Activated CD8-positive, alpha-beta T cell treated with anti-CD3 and anti-CD28 coated beads for 36 hours (primary cell): ENCODE measurements at regions not wholly inside any gene's neighbourhood (a gene's known extent, or its start where the extent isn't known, plus 50 kb on each side); places are given as distances from the start of the nearest gene placed in this dataset.
A peak's percentile ranks its signal among the peaks of the same experiment; 100 is the strongest.

Experiments used
- ATAC-seq: fragments of 200-7000 bp; cut with Tn5 transposase; one replicate; pipeline ENCODE4 v1.10.0; 2021; ENCODE audit warnings: mild to moderate bottlenecking, moderate library complexity
- CTCF ChIA-PET: fragments of 350-600 bp; sonication (Branson Sonifier 250); formaldehyde crosslinking; loops from one replicate; lab custom pipeline; 2021; ENCODE audit warnings: antibody characterized with exemption; lab: Charles Lee
- POLR2A ChIA-PET: fragments of 350-600 bp; sonication (Branson Sonifier 250); formaldehyde crosslinking; loops from one replicate; lab custom pipeline; 2021; ENCODE audit warnings: antibody characterized with exemption; lab: Charles Lee
- DNase-seq: peaks from one replicate; pipeline ENCODE4 v3.0.0-alpha.2; 2020
- H3K27ac Mint-ChIP-seq: one replicate; pipeline ENCODE4 v1.8.0; 2021; ENCODE audit warnings: mild to moderate bottlenecking, mixed read lengths
- H3K27me3 Mint-ChIP-seq: one replicate; pipeline ENCODE4 v1.8.0; 2021; ENCODE audit warnings: mixed read lengths
- H3K36me3 Mint-ChIP-seq: one replicate; pipeline ENCODE4 v1.8.0; 2021; ENCODE audit warnings: low read depth, mixed read lengths
- H3K4me1 Mint-ChIP-seq: one replicate; pipeline ENCODE4 v1.8.0; 2021; ENCODE audit warnings: low read depth, mixed read lengths
- H3K4me3 Mint-ChIP-seq: one replicate; pipeline ENCODE4 v1.8.0; 2021; ENCODE audit warnings: mild to moderate bottlenecking, moderate library complexity, mixed read lengths
- H3K9me3 Mint-ChIP-seq: one replicate; pipeline ENCODE4 v1.8.0; 2021; ENCODE audit warnings: mixed read lengths
- intact Hi-C: fragments of 100-400 bp; cut with micrococcal nuclease; formaldehyde crosslinking; loops from one replicate; pipeline ENCODE4 v1.10.0; 2022
- TF ChIP-seq, protein P1 (sequence below): fragments of 200-600 bp; IDR thresholded peaks from one replicate; pipeline ENCODE4 v1.8.0; 2022; ENCODE audit warnings: antibody characterized with exemption, mild to moderate bottlenecking

DNA sequence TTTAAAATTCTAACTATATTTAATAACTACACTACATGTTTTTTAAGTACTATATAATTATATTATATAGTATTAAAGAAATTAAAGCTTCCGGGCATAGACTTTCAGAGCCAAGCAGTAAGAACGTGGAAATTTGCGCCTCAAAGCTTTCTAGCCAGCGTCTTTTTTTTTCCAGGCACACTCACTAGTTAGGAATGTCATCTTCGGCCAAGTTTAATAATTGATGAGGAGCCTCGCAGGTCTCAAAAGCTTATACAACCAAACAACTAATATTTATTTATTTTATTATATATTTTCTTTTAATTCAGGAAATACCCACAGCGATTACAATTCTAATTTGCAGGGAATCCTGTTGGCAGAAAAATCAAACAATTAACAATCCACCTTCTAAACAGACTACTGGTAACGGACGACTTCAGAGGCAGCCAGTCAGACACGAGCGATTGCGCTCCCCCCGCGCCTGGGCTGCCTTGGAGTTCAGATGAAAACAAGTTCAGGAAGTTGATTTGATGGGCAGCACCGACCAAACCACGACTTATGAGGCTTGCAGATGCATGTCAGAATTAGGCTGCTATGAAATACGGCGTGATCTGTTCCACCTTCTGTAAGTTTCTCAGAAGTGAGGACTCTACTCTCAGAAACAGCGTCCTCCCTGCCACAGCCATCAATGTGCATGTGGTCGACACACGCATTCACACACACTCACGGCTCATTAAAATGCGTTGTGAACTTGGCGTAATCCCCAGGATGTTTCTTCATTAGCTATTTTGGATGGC, 431.8 kb upstream of the MGMT start:
- peaks cover 33% of the 10 kb centered on the region for H3K4me1 Mint-ChIP-seq
- H3K27me3 Mint-ChIP-seq: peaks cover 17% of the 10 kb centered on the region
- POLR2A ChIA-PET: interaction anchor here (1.3 kb wide), 1 partner anchor 55 kb away, joined by 3 read pairs; no protein-coding TSS in a partner anchor

DNA sequence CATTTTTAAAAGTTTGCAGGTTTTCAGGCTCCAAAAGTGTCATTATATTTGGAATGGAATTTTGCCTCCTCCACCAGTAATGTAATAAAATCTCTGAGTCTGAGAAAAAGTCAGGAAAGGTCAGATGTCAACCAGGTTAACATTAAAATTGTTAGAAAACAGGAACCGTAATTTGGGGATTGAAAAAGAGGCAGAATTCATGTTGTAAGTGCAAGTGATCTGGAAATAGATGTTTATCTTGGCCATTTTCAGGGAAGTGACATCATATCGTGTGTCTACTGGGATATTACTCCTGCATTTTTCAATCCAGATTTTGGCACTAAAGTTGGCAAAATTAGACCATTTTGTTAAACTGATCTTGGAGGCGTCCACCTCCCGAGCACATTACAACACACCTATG, 428.5 kb upstream of the MGMT start:
- peaks cover 42% of the 10 kb centered on the region for H3K4me1 Mint-ChIP-seq
- ChIA-PET POLR2A (no interaction called here), CTCF (no interaction called here)
- no peak overlapping the region for H3K27ac Mint-ChIP-seq
- H3K4me3 Mint-ChIP-seq: no peak overlapping the region
- ATAC-seq (no peak), DNase-seq (no peak)
- TF ChIP-seq, protein P1, sequence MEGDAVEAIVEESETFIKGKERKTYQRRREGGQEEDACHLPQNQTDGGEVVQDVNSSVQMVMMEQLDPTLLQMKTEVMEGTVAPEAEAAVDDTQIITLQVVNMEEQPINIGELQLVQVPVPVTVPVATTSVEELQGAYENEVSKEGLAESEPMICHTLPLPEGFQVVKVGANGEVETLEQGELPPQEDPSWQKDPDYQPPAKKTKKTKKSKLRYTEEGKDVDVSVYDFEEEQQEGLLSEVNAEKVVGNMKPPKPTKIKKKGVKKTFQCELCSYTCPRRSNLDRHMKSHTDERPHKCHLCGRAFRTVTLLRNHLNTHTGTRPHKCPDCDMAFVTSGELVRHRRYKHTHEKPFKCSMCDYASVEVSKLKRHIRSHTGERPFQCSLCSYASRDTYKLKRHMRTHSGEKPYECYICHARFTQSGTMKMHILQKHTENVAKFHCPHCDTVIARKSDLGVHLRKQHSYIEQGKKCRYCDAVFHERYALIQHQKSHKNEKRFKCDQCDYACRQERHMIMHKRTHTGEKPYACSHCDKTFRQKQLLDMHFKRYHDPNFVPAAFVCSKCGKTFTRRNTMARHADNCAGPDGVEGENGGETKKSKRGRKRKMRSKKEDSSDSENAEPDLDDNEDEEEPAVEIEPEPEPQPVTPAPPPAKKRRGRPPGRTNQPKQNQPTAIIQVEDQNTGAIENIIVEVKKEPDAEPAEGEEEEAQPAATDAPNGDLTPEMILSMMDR: no peak
- intact Hi-C loops: no loop called here
- H3K27me3 Mint-ChIP-seq: peaks cover 13% of the 10 kb centered on the region
- no peaks in the 10 kb centered on the region for H3K9me3 Mint-ChIP-seq
- no peaks in the 10 kb centered on the region for H3K36me3 Mint-ChIP-seq

More for the DNA sequence above, 431.8 kb upstream of the MGMT start:
- no peaks in the 10 kb centered on the region for H3K36me3 Mint-ChIP-seq
- TF ChIP-seq, protein P1: no peak
- H3K4me3 Mint-ChIP-seq: peak overlapping the region; percentile 30
- DNase-seq: peak; percentile 80
- peak overlapping the region; percentile 84 for H3K27ac Mint-ChIP-seq
- CTCF ChIA-PET: interaction anchor here (1.6 to 3.1 kb wide), 2 partner anchors 295 to 298 kb away, joined by 3 to 17 read pairs; no protein-coding TSS in a partner anchor
- intact Hi-C loops: no loop called here
- peak; percentile 80 for ATAC-seq
- H3K9me3 Mint-ChIP-seq: no peaks in the 10 kb centered on the region

DNA sequence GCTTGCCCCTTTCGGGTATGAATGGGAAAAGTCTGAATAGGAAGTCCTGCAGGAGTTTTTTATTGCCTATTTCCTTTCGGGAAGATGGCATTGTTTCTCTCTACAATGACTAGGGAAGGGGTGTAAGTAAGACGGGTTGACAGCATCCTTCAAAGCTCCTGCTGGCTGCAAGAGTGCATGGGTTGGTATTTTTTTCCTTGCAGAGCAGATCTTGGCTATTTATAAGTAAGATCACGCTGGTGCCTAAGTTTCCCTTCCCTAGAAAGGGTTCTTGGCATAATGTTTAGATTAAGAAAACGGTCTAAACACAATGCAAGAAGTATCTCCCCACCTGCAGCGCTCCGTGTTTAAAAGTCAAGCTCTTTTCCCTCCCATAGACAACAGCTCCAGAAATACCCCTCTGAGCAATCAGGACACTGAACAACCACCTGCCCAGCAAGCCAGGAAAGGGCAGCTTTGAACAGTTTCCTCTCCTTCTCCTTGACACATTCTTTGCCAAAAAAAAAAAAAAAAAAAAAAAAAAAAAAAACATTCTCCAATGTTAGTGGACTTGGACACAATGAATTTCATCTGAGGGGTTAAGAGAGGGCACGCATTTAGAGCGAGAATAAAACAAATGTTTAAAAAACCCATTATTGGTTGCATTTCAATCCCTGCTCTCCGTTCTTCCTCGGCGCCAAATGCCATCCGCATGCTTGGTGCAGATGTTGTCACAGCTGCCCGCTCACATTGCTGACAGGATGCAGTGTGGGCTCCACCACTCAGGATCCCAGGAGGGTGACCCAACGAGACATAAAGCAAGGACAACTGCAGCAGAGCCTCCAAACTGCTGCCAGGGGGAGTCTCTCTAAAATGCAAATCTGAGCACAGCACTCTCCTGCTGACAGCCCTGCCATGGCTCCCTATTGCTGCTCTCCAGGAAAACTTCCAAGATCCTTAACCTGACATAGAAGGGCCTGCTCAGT, 427.4 kb upstream of the MGMT start:
- TF ChIP-seq, protein P1: no peak
- CTCF ChIA-PET: no interaction called here

DNA sequence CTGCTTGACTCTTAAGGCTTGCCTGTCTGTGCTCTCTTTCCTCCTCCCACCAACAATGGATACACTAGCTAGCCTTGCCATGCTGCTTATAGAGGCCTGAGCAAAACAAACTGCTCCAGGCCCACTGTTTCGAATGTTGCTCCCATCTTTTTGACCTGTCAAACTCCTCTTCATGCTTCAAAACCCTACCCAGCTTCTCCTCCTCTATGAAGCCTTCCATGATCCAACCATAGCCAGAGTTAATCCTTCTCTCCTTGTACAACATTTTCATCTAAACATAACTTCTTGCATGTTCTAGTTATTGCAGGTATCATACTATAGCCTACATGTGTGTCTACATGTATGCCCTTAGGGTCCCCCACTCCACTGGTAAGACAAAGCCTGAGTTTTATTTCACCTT, 426.7 kb upstream of the MGMT start:
- POLR2A ChIA-PET: no interaction called here
- TF ChIP-seq, protein P1: no peak
- CTCF ChIA-PET: no interaction called here
- H3K4me3 Mint-ChIP-seq: no peak overlapping the region
- peaks cover 32% of the 10 kb centered on the region for H3K4me1 Mint-ChIP-seq
- no peaks in the 10 kb centered on the region for H3K36me3 Mint-ChIP-seq
- ATAC-seq: no peak
- intact Hi-C loops: no loop called here
- no peak overlapping the region for H3K27ac Mint-ChIP-seq
- DNase-seq: no peak
- peaks cover 9% of the 10 kb centered on the region for H3K27me3 Mint-ChIP-seq
- H3K9me3 Mint-ChIP-seq: no peaks in the 10 kb centered on the region

More for the DNA sequence above, 427.4 kb upstream of the MGMT start:
- peaks cover 35% of the 10 kb centered on the region for H3K4me1 Mint-ChIP-seq
- DNase-seq: no peak
- H3K9me3 Mint-ChIP-seq: no peaks in the 10 kb centered on the region
- no peak overlapping the region for H3K4me3 Mint-ChIP-seq
- no peak for ATAC-seq
- no peak overlapping the region for H3K27ac Mint-ChIP-seq
- intact Hi-C loops: no loop called here
- POLR2A ChIA-PET: interaction anchor here (0.7 kb wide), 1 partner anchor 18 kb away, joined by 3 read pairs; no protein-coding TSS in a partner anchor
- H3K36me3 Mint-ChIP-seq: no peaks in the 10 kb centered on the region
- H3K27me3 Mint-ChIP-seq: peaks cover 10% of the 10 kb centered on the region
